HCT116 (cell line): ENCODE measurements at regions not wholly inside any gene's neighbourhood (a gene's known extent, or its start where the extent isn't known, plus 50 kb on each side); places are given as distances from the start of the nearest gene placed in this dataset.

Experiments used
- CTCF ChIP-seq, 3 experiments: fragments of 200-600 bp in 1 of 3; sonication (generic) in 1 of 3; IDR thresholded peaks in 2 of 3; conservative IDR thresholded peaks in 1 of 3; 2 replicates each; pipeline ENCODE4 v1.5.1; 2012 to 2017; ENCODE audit warnings: low read depth in 2 of 3, low read length in 2 of 3, antibody characterized with exemption in 1 of 3, borderline replicate concordance in 1 of 3, control low read depth in 1 of 3, mild to moderate bottlenecking in 1 of 3, mixed read lengths in 1 of 3, mixed run types in 1 of 3, moderate library complexity in 1 of 3; ENCODE audit not compliant: insufficient read depth in 1 of 3
- EZH2 ChIP-seq: fragments of 200-600 bp; sonication (generic); IDR thresholded peaks from 2 replicates; pipeline ENCODE4 v1.6.1; 2017; ENCODE audit warnings: antibody characterized with exemption, mixed run types
- POLR2A ChIP-seq: IDR thresholded peaks from 2 replicates; pipeline ENCODE4 v1.7.0; 2011; ENCODE audit warnings: borderline replicate concordance; ENCODE audit not compliant: insufficient read depth, insufficient read length; ENCODE audit errors: extremely low read depth
- RAD21 ChIP-seq: IDR thresholded peaks from 2 replicates; pipeline ENCODE4 v1.6.1; 2012; ENCODE audit warnings: low read depth, mild to moderate bottlenecking
- SRF ChIP-seq: IDR thresholded peaks from 2 replicates; pipeline ENCODE4 v1.6.1; 2012; ENCODE audit warnings: low read depth

DNA sequence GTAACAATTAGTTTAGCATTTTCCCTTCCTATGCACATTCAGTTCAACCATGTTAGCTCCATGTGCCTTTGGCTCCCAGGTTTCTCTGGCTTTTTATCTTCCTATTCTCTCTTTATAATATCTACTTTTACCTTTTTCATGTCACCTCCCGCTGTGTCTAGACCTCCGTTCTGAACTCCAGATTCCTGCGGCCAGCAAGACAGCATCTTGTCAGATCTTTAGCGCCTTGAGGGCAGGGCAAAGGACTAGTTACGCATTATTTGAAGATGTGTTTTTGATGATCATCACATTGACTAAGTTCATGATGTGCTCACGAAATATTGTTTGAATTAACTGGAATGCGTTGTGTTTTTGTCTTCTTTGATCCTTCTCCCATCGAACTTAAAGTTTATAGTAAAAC lies 1126.8 kb downstream of the CDH11 start:
- TF ChIP-seq POLR2A (no peak), CTCF (IDR thresholded peaks at IDR 0.05 in 2 of 3, conservative IDR thresholded peaks at IDR 0.05 in 1 of 3; ENCODE audit: borderline replicate concordance in 1 of 3, insufficient read depth in 1 of 3, low read depth in 2 of 3, low read length in 2 of 3) (no peak), RAD21 (no peak), SRF (no peak), EZH2 (no peak)
